CD4-positive, alpha-beta T cell (primary cell): ENCODE measurements at regions not wholly inside any gene's neighbourhood (a gene's known extent, or its start where the extent isn't known, plus 50 kb on each side); places are given as distances from the start of the nearest gene placed in this dataset.

Experiments
- ATAC-seq: fragments of 200-7000 bp; cut with Tn5 transposase; one replicate; pipeline ENCODE4 v1.10.0; 2022; ENCODE audit warnings: mild to moderate bottlenecking; ENCODE audit not compliant: poor library complexity
- CTCF ChIA-PET: fragments of 350-600 bp; sonication (Branson Sonifier 250); formaldehyde crosslinking; loops from one replicate; lab custom pipeline; 2021; ENCODE audit warnings: antibody characterized with exemption, inconsistent platforms; lab: Charles Lee
- POLR2A ChIA-PET: fragments of 350-600 bp; sonication (Branson Sonifier 250); formaldehyde crosslinking; loops from one replicate; lab custom pipeline; 2021; ENCODE audit warnings: antibody characterized with exemption, inconsistent platforms; lab: Charles Lee
- DNase-seq, 14 experiments: peaks; one replicate each; pipeline ENCODE4 v3.0.0-alpha.2; 2013 to 2020; ENCODE audit warnings: mixed read lengths in 2 of 14
- H3K27ac ChIP-seq, 2 donors: one replicate each; pipeline versions ENCODE4 v1.5.1 to v1.7.0; 2013; ENCODE audit warnings: low read length in 2 of 2, low read depth in 1 of 2, mild to moderate bottlenecking in 1 of 2
- H3K27me3 ChIP-seq, 2 experiments: 1 replicate in 1 of 2; 2 replicates in 1 of 2; pipeline versions ENCODE4 v1.6.1 to v1.7.0; 2013; ENCODE audit warnings: low read length in 2 of 2, control low read depth in 1 of 2, mild to moderate bottlenecking in 1 of 2, moderate library complexity in 1 of 2; ENCODE audit not compliant: insufficient read depth in 2 of 2, control insufficient read depth in 1 of 2
- H3K36me3 ChIP-seq: one replicate; pipeline ENCODE4 v1.6.1; 2013; ENCODE audit warnings: low read length, control low read depth; ENCODE audit not compliant: insufficient read depth
- H3K4me1 ChIP-seq: one replicate; pipeline ENCODE4 v1.6.1; 2013; ENCODE audit warnings: low read length, control low read depth; ENCODE audit not compliant: insufficient read depth
- H3K4me3 ChIP-seq: one replicate; pipeline ENCODE4 v1.5.1; 2013; ENCODE audit warnings: mild to moderate bottlenecking, low read length, moderate library complexity
- H3K9me3 ChIP-seq, 2 experiments: 1 replicate in 1 of 2; 2 replicates in 1 of 2; pipeline versions ENCODE4 v1.6.1 to v1.7.0; 2013; ENCODE audit warnings: low read length in 2 of 2, mild to moderate bottlenecking in 2 of 2, control low read depth in 1 of 2, moderate library complexity in 1 of 2; ENCODE audit not compliant: control insufficient read depth in 1 of 2, insufficient read depth in 1 of 2
- H3K27ac Mint-ChIP-seq: one replicate; pipeline ENCODE4 v1.8.0; 2020; ENCODE audit warnings: mixed read lengths
- H3K27me3 Mint-ChIP-seq: one replicate; pipeline ENCODE4 v1.8.0; 2021; ENCODE audit warnings: mixed read lengths
- H3K36me3 Mint-ChIP-seq: one replicate; pipeline ENCODE4 v1.8.0; 2021; ENCODE audit warnings: low read depth, mixed read lengths
- H3K4me1 Mint-ChIP-seq: one replicate; pipeline ENCODE4 v1.8.0; 2021; ENCODE audit warnings: low read depth, mixed read lengths
- H3K4me3 Mint-ChIP-seq: one replicate; pipeline ENCODE4 v1.8.0; 2020; ENCODE audit warnings: mild to moderate bottlenecking, mixed read lengths
- H3K9me3 Mint-ChIP-seq: one replicate; pipeline ENCODE4 v1.8.0; 2020; ENCODE audit warnings: mixed read lengths
- intact Hi-C, 2 experiments: fragments of 100-400 bp; cut with DNase I in 1 of 2; cut with micrococcal nuclease in 1 of 2; formaldehyde crosslinking; loops; one replicate each; pipeline versions ENCODE4 v1.15.1 to v1.9.0; 2023 to 2025; cut with DNase I, micrococcal nuclease
- TF ChIP-seq, protein P1 (sequence below): fragments of 200-600 bp; IDR thresholded peaks from one replicate; pipeline ENCODE4 v1.8.0; 2022; ENCODE audit warnings: antibody characterized with exemption, mild to moderate bottlenecking

GRCh38 chr5:9715891-9716335 is 85.8 kb upstream of the TAS2R1 start:
- POLR2A ChIA-PET, result no interaction called here
- Mint-ChIP-seq H3K9me3 (peaks cover 2% of the 10 kb centered on the region), H3K27ac (no peak overlapping the region), H3K27me3 (no peaks in the 10 kb centered on the region), H3K4me1 (no peaks in the 10 kb centered on the region), H3K36me3 (no peaks in the 10 kb centered on the region), H3K4me3 (no peak overlapping the region)
- CTCF ChIA-PET, result no interaction called here
- Histone ChIP-seq H3K9me3 (peaks cover 0 to 3% of the 10 kb centered on the region in 2 experiments), H3K27me3 (no peaks in the 10 kb centered on the region), H3K36me3 (no peaks in the 10 kb centered on the region), H3K4me3 (no peak overlapping the region), H3K27ac (no peak overlapping the region), H3K4me1 (no peaks in the 10 kb centered on the region)
- TF ChIP-seq, protein P1, sequence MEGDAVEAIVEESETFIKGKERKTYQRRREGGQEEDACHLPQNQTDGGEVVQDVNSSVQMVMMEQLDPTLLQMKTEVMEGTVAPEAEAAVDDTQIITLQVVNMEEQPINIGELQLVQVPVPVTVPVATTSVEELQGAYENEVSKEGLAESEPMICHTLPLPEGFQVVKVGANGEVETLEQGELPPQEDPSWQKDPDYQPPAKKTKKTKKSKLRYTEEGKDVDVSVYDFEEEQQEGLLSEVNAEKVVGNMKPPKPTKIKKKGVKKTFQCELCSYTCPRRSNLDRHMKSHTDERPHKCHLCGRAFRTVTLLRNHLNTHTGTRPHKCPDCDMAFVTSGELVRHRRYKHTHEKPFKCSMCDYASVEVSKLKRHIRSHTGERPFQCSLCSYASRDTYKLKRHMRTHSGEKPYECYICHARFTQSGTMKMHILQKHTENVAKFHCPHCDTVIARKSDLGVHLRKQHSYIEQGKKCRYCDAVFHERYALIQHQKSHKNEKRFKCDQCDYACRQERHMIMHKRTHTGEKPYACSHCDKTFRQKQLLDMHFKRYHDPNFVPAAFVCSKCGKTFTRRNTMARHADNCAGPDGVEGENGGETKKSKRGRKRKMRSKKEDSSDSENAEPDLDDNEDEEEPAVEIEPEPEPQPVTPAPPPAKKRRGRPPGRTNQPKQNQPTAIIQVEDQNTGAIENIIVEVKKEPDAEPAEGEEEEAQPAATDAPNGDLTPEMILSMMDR, result no peak
- ATAC-seq (no peak), DNase-seq (no peak)
- intact Hi-C loops, result no loop called here

DNA sequence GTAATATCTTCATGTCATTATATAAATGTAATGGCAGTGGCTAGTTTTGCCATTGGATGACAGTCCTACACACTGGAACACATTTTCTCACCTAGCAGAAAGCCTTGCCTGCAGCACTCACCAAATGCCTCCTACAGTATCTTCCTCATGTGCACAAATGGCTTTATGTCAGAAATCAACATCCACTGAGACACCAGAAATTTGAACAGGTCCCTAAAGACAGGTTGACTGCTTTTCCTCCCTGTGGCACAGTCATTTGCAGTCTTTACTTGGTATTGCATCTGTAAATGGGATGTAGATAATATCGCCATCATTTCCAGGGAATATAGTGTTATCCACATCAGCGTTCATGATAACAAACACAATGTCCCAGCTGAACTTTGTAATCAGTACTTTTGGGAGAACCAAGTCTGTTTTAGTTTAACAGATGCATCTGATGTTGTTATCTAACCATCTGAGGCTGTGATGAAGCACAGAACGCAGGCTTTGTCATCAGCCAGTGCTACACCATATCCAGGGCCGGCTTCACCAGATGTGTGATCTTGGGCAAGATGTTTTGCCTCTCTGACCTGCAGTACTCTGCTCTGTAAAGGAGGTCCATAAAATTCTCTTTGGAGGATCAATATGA is 83.9 kb upstream of the TAS2R1 start:
- no peaks in the 10 kb centered on the region for H3K9me3 Mint-ChIP-seq
- no peaks in the 10 kb centered on the region for H3K27me3 ChIP-seq

GRCh38 chr5:9713356-9713755 is 83.2 kb upstream of the TAS2R1 start:
- Mint-ChIP-seq H3K9me3 (no peaks in the 10 kb centered on the region), H3K4me1 (no peaks in the 10 kb centered on the region), H3K36me3 (no peaks in the 10 kb centered on the region), H3K27me3 (no peaks in the 10 kb centered on the region), H3K27ac (no peak overlapping the region), H3K4me3 (no peak overlapping the region)
- Histone ChIP-seq H3K27ac (no peak overlapping the region), H3K4me1 (no peaks in the 10 kb centered on the region), H3K4me3 (no peak overlapping the region), H3K27me3 (no peaks in the 10 kb centered on the region), H3K36me3 (no peaks in the 10 kb centered on the region), H3K9me3 (peaks cover 0 to 3% of the 10 kb centered on the region in 2 experiments)
- ChIA-PET POLR2A (no interaction called here), CTCF (no interaction called here)
- ATAC-seq (no peak), DNase-seq (no peak)
- intact Hi-C loops, result no loop called here
- TF ChIP-seq, protein P1, result no peak

More for the DNA sequence above, 83.9 kb upstream of the TAS2R1 start:
- Mint-ChIP-seq H3K4me3 (no peak overlapping the region), H3K36me3 (no peaks in the 10 kb centered on the region), H3K4me1 (no peaks in the 10 kb centered on the region), H3K27me3 (no peaks in the 10 kb centered on the region), H3K27ac (no peak overlapping the region)
- TF ChIP-seq, protein P1, result no peak
- Histone ChIP-seq H3K27ac (no peak overlapping the region), H3K4me1 (no peaks in the 10 kb centered on the region), H3K36me3 (no peaks in the 10 kb centered on the region), H3K9me3 (peaks cover 0 to 3% of the 10 kb centered on the region in 2 experiments), H3K4me3 (no peak overlapping the region)
- DNase-seq, result no peak
- ChIA-PET POLR2A (no interaction called here), CTCF (no interaction called here)
- no peak for ATAC-seq
- intact Hi-C loops, result no loop called here
